ENCODE measurements at regions not wholly inside any gene's neighbourhood (a gene's known extent, or its start where the extent isn't known, plus 50 kb on each side); places are given as distances from the start of the nearest gene placed in this dataset.
"Not testable (repeated sequence)": the region's sequence is repeated elsewhere in the genome, so short reads cannot be mapped to it uniquely, and the experiment has no call there.

- H3K4me1 Mint-ChIP-seq (ENCODE audit: low read depth) = no peaks in the 10 kb centered on the region
- intact Hi-C loops (cut with micrococcal nuclease) = no loop called here
These were observed 621.7 kb upstream of the HS3ST1 start for GRCh38 chr4:12050357-12050756.

GRCh38 chr4:12042818-12043217 lies 614.1 kb upstream of the HS3ST1 start:
- intact Hi-C loops (cut with micrococcal nuclease) = loop anchor here (1.0 kb wide), 1 partner anchor 122 kb away; no protein-coding TSS in a partner anchor
- Mint-ChIP-seq H3K27me3 (no peaks in the 10 kb centered on the region), H3K36me3 (ENCODE audit: low read depth) (no peaks in the 10 kb centered on the region), H3K4me1 (ENCODE audit: low read depth) (no peaks in the 10 kb centered on the region), H3K27ac (no peak overlapping the region), H3K4me3 (no peak overlapping the region), H3K9me3 (peaks cover 23% of the 10 kb centered on the region)

More at GRCh38 chr4:12050357-12050756, 621.7 kb upstream of the HS3ST1 start:
- Mint-ChIP-seq H3K36me3 (ENCODE audit: low read depth) (no peaks in the 10 kb centered on the region), H3K27ac (no peak overlapping the region), H3K27me3 (peaks cover 3% of the 10 kb centered on the region), H3K9me3 (no peaks in the 10 kb centered on the region), H3K4me3 (no peak overlapping the region)

- intact Hi-C loops (cut with micrococcal nuclease) = loop anchor here (1.0 kb wide), 2 partner anchors 123 to 591 kb away; no protein-coding TSS in a partner anchor
- Mint-ChIP-seq H3K9me3 (peaks cover 23% of the 10 kb centered on the region), H3K4me3 (no peak overlapping the region), H3K27ac (no peak overlapping the region), H3K36me3 (ENCODE audit: low read depth) (no peaks in the 10 kb centered on the region), H3K27me3 (no peaks in the 10 kb centered on the region), H3K4me1 (ENCODE audit: low read depth) (no peaks in the 10 kb centered on the region)
These were observed 613.1 kb upstream of the HS3ST1 start for GRCh38 chr4:12041828-12042227.

GRCh38 chr4:12036450-12036849 lies 607.8 kb upstream of the HS3ST1 start:
- Mint-ChIP-seq H3K4me1 (ENCODE audit: low read depth) (no peaks in the 10 kb centered on the region), H3K4me3 (no peak overlapping the region), H3K27me3 (no peaks in the 10 kb centered on the region), H3K27ac (no peak overlapping the region), H3K9me3 (peaks cover 23% of the 10 kb centered on the region), H3K36me3 (ENCODE audit: low read depth) (no peaks in the 10 kb centered on the region)
- intact Hi-C loops (cut with micrococcal nuclease) = no loop called here

GRCh38 chr4:12028258-12028657 lies 599.6 kb upstream of the HS3ST1 start:
- intact Hi-C loops (cut with micrococcal nuclease) = no loop called here
- Mint-ChIP-seq H3K36me3 (ENCODE audit: low read depth) (no peaks in the 10 kb centered on the region), H3K27ac (no peak overlapping the region), H3K9me3 (no peaks in the 10 kb centered on the region), H3K4me3 (no peak overlapping the region), H3K4me1 (ENCODE audit: low read depth) (no peaks in the 10 kb centered on the region), H3K27me3 (no peaks in the 10 kb centered on the region)

- no peaks in the 10 kb centered on the region for H3K36me3 Mint-ChIP-seq (ENCODE audit: low read depth)
- peaks cover 15% of the 10 kb centered on the region for H3K9me3 Mint-ChIP-seq
- no peaks in the 10 kb centered on the region for H3K4me1 Mint-ChIP-seq (ENCODE audit: low read depth)
- H3K4me3 Mint-ChIP-seq = no peak overlapping the region
- intact Hi-C loops (cut with micrococcal nuclease) = no loop called here
- no peak overlapping the region for H3K27ac Mint-ChIP-seq
- no peaks in the 10 kb centered on the region for H3K27me3 Mint-ChIP-seq
These were observed 593.7 kb upstream of the HS3ST1 start for GRCh38 chr4:12022409-12022808.

GRCh38 chr4:12016729-12017128 lies 588.0 kb upstream of the HS3ST1 start:
- Mint-ChIP-seq H3K4me3 (no peak overlapping the region), H3K27ac (no peak overlapping the region), H3K36me3 (ENCODE audit: low read depth) (no peaks in the 10 kb centered on the region), H3K4me1 (ENCODE audit: low read depth) (no peaks in the 10 kb centered on the region), H3K27me3 (no peaks in the 10 kb centered on the region), H3K9me3 (peaks cover 40% of the 10 kb centered on the region)
- intact Hi-C loops (cut with micrococcal nuclease) = no loop called here

GRCh38 chr4:12005471-12005870 lies 576.8 kb upstream of the HS3ST1 start:
- intact Hi-C loops (cut with micrococcal nuclease) = no loop called here
- H3K27me3 Mint-ChIP-seq = no peaks in the 10 kb centered on the region
- H3K27ac Mint-ChIP-seq = no peak overlapping the region
- no peaks in the 10 kb centered on the region for H3K4me1 Mint-ChIP-seq (ENCODE audit: low read depth)
- H3K36me3 Mint-ChIP-seq (ENCODE audit: low read depth) = no peaks in the 10 kb centered on the region
- H3K4me3 Mint-ChIP-seq = no peak overlapping the region
- peaks cover 11% of the 10 kb centered on the region for H3K9me3 Mint-ChIP-seq

GRCh38 chr4:11996581-11996980 lies 567.9 kb upstream of the HS3ST1 start:
- peaks cover 52% of the 10 kb centered on the region for H3K9me3 Mint-ChIP-seq
- intact Hi-C loops (cut with micrococcal nuclease) = not testable (repeated sequence)

GRCh38 chr4:11976726-11977263 lies 548.1 kb upstream of the HS3ST1 start:
- Mint-ChIP-seq H3K36me3 (ENCODE audit: low read depth) (no peaks in the 10 kb centered on the region), H3K9me3 (no peaks in the 10 kb centered on the region), H3K4me3 (no peak overlapping the region), H3K27ac (no peak overlapping the region), H3K27me3 (peaks cover 2% of the 10 kb centered on the region), H3K4me1 (ENCODE audit: low read depth) (no peaks in the 10 kb centered on the region)
- intact Hi-C loops (cut with micrococcal nuclease) = no loop called here

More at GRCh38 chr4:11996581-11996980, 567.9 kb upstream of the HS3ST1 start:
- not testable (repeated sequence) for H3K4me1 Mint-ChIP-seq (ENCODE audit: low read depth); H3K4me3 Mint-ChIP-seq; H3K27ac Mint-ChIP-seq; H3K36me3 Mint-ChIP-seq (ENCODE audit: low read depth); H3K27me3 Mint-ChIP-seq

GRCh38 chr4:11973270-11973669 lies 544.6 kb upstream of the HS3ST1 start:
- no peaks in the 10 kb centered on the region for H3K9me3 Mint-ChIP-seq
- no peaks in the 10 kb centered on the region for H3K36me3 Mint-ChIP-seq (ENCODE audit: low read depth)
- H3K27me3 Mint-ChIP-seq = no peaks in the 10 kb centered on the region
- no peaks in the 10 kb centered on the region for H3K4me1 Mint-ChIP-seq (ENCODE audit: low read depth)
- intact Hi-C loops (cut with micrococcal nuclease) = no loop called here
- no peak overlapping the region for H3K27ac Mint-ChIP-seq
- no peak overlapping the region for H3K4me3 Mint-ChIP-seq

- H3K27ac Mint-ChIP-seq = no peak overlapping the region
- H3K36me3 Mint-ChIP-seq (ENCODE audit: low read depth) = no peaks in the 10 kb centered on the region
- no peaks in the 10 kb centered on the region for H3K27me3 Mint-ChIP-seq
- H3K9me3 Mint-ChIP-seq = no peaks in the 10 kb centered on the region
- intact Hi-C loops (cut with micrococcal nuclease) = no loop called here
- no peaks in the 10 kb centered on the region for H3K4me1 Mint-ChIP-seq (ENCODE audit: low read depth)
- no peak overlapping the region for H3K4me3 Mint-ChIP-seq
These were observed 542.1 kb upstream of the HS3ST1 start for GRCh38 chr4:11970754-11971153.

- Mint-ChIP-seq H3K4me1 (ENCODE audit: low read depth) (no peaks in the 10 kb centered on the region), H3K9me3 (peaks cover 13% of the 10 kb centered on the region), H3K27ac (no peak overlapping the region), H3K27me3 (no peaks in the 10 kb centered on the region), H3K4me3 (no peak overlapping the region), H3K36me3 (ENCODE audit: low read depth) (no peaks in the 10 kb centered on the region)
- intact Hi-C loops (cut with micrococcal nuclease) = no loop called here
These were observed 538.1 kb upstream of the HS3ST1 start for GRCh38 chr4:11966782-11967181.

GRCh38 chr4:11954093-11954492 lies 525.4 kb upstream of the HS3ST1 start:
- H3K27me3 Mint-ChIP-seq = no peaks in the 10 kb centered on the region
- intact Hi-C loops (cut with micrococcal nuclease) = loop anchor here (5.0 to 10.0 kb wide), 2 partner anchors 149 to 187 kb away; no protein-coding TSS in a partner anchor
- no peak overlapping the region for H3K27ac Mint-ChIP-seq
- H3K4me3 Mint-ChIP-seq = no peak overlapping the region
- no peaks in the 10 kb centered on the region for H3K4me1 Mint-ChIP-seq (ENCODE audit: low read depth)
- H3K9me3 Mint-ChIP-seq = no peaks in the 10 kb centered on the region
- H3K36me3 Mint-ChIP-seq (ENCODE audit: low read depth) = no peaks in the 10 kb centered on the region

- Mint-ChIP-seq H3K27me3 (no peaks in the 10 kb centered on the region), H3K27ac (no peak overlapping the region), H3K4me3 (no peak overlapping the region), H3K9me3 (no peaks in the 10 kb centered on the region), H3K4me1 (ENCODE audit: low read depth) (no peaks in the 10 kb centered on the region), H3K36me3 (ENCODE audit: low read depth) (no peaks in the 10 kb centered on the region)
- intact Hi-C loops (cut with micrococcal nuclease) = no loop called here
These were observed 520.7 kb upstream of the HS3ST1 start for GRCh38 chr4:11949355-11949754.
